NCI-H2196 (cell line): ENCODE measurements at regions not wholly inside any gene's neighbourhood (a gene's known extent, or its start where the extent isn't known, plus 50 kb on each side); places are given as distances from the start of the nearest gene placed in this dataset.
"Not testable (repeated sequence)": the region's sequence is repeated elsewhere in the genome, so short reads cannot be mapped to it uniquely, and the experiment has no call there.

Source experiments
- DNase-seq: peaks from one replicate; lab custom pipeline; 2025; ENCODE audit not compliant: unreplicated experiment; lab: John Stamatoyannopoulos, UW

GRCh38 chr16:86861270-86861858 is 283.0 kb downstream of the FOXL1 start:
- not testable (repeated sequence) for DNase-seq

DNA sequence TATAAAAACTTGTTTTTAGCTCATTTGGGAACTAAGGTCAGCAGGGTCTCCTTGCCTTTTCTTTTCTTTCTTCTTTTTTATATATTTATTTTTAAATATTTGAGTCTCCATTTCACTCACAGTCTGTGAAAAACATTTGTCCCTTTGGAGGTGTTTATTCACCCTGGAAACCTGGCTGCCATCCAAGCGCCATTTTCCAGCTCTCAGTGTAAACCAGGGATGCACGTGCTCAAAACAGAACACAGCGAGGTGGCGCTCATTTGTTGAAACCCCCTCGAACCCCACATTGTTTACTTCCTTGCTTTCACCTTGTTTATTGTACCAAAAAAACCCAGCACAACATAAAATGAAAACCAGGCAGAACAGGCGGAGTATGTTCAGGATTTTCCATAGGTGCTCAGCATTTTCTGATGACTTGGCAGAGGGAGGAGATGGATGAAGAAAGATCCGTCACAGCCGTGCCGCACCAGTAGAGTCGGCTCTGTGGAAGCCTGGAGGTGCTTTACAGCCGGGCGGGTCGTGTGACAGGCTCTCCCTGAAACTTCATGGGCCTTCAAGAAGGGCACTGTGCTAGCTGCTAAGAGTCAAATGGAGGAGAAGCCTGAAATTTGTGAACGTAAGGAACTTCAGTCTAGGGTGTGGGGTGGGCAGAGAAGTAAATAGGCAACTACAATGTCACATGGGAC is 284.4 kb downstream of the FOXL1 start:
- DNase-seq = peak; percentile 20

DNA sequence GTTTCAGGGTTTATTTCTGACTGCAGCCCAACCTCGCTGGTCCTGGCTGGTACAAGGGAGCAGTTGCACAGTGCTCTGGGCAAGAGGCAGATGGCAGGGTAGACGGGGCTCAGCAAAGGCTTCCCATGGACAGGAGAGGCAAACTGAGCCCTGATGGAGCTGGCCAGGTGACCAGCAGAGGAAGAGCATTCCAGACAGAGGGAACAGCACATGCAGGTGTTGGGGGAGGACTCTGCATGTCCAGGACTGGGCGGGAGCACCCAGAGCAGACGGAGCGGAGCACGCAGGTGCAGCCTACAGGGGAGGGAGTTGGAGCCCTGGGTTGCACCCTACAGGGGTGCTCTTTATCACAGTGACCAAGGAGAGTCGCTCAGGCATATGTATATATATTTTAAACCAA is 285.3 kb downstream of the FOXL1 start:
- no peak for DNase-seq

GRCh38 chr16:86864586-86864985 is 286.2 kb downstream of the FOXL1 start:
- DNase-seq = no peak

DNA sequence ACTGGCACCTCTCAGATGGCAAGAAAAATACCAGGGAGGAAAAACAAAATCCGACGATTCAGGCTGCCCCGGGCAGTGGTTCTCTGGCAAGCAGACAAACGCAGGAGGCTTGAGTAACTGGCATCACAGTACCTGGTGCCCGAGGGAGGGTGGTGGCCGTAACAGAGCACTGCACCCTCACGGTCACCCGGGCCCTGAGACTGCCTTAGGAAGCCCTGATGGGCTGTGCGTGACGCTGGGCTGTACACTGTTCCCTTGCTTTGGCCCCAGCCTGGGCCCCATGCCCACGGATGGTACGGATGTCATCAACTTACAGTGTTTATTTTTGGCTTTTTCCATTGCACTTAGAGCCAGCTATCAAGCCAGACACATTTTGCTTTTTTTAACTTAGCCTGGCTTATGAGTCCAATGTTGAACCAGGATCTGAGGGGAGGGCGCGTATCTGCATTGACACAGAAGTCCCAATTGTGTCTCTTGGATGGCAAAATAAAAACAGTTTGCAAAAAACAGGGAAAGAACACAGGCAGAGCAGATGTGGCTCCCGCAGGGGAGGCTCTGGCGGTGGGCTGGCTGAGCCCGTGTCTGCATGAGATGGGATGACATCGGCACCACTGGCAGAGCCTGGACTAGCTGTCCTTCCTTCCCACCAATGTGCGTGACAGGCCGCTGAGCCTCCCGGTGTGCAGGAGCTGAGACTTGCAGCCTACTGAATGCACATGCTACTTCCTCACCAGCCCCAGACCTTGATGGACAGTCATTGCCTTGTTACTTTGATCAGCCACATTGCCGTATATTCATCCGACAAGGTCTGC is 287.7 kb downstream of the FOXL1 start:
- DNase-seq = no peak

DNA sequence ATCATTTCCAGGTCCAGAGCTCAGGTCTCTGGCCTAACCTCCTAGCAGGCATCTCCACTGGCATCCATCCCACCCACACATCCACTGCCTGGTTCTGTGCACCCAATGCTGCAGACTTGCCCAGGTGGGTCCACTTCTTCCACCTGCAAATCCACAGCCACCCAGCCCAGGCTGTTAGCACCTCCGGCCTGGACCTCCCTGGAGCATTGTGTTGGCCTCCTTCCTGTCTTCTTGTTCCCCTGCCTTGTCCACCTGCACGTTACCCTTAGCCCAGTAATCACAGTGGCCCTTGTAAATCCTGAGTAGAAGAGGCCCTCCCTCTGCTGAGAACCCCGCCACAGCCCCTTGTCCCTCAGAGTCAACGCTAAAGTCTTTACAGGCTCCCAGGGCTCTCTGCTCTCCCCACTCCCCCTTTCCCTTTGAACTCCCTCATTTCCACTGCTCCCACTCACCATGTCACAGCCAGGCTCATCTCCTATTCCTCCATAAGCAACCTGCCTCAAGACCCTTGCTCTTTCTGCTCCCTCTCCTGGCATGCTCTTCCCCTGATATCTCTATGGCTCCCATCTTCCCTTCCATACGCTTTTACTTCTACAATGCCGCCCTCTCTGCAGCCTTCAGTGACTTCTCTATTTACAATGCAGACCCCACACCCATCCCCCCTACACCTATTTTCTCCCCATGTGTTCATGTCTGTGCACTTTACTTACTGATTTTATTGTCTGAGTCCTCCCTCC is 288.8 kb downstream of the FOXL1 start:
- DNase-seq = no peak

DNA sequence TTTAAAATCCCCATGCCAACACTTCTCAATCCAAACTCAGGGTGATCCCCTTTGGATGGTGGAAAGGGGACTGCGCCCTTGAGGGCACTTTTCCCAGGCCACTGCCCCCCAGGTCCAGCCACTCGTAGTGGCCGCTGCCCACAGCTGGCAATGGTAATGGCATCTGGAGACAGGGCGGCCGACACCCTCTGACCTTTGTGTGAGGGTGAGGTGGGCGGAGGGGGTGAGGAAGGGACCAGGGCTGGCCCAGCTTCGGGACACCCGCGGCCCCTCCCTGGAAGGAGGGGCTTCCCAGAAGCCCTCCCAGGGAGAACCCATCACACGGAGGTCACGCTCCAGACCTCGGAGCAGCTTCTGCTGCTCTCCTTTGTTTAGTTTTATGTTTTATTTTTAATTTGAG is 289.7 kb downstream of the FOXL1 start:
- DNase-seq = no peak

DNA sequence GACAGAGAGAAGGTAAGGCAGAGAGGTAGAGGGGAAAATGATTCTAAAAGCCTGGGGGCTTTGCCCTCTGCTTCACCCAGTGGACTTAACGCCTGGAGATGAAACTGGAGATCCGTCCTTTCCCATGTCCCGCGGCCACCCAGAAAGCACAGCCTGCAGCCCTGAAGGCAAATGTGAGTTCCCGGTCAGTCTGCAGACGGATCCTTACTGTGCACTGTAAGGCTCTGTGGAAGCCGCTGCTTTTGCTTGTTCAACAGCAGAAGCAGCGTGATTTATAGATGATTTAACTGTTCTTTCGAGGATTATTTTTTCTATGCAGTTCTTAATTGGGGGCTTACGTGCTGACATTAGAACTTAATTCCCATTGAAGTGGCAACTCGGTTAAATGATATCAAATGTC is 290.4 kb downstream of the FOXL1 start:
- no peak for DNase-seq

DNA sequence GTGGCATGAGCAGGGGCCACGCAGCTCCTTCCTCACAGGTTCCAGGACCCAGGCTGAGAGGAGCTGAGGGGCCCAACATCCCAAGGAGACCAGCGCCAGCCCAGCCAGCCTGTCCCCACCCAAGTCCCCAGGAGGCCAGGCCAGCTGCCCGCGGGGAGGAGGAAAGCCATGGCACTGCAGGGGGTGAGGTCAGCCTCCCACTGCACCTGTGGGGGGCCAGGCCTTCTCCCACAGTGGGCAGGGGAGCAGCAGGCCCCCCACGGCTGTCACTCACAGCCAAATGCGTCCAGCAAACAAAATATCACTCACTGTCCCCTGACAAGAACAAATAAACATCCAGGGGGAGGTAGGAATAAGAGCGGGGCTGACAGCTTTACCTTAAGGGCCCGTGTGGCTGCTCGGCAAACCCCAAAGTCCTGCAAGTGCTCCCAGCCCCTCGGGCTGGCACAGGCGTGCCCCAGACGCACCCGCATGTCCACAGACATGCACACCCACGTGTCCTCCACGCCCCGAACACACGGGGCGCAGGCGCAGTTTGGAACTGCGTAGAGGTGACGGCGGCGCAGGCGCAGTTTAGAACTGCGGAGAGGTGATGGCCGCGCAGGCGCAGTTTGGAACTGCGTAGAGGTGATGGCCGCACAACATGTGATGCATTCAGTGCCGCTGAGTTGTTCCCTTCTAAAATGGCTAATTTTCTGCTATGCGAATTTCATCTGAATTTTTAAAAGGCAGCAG is 291.1 kb downstream of the FOXL1 start:
- no peak for DNase-seq

DNA sequence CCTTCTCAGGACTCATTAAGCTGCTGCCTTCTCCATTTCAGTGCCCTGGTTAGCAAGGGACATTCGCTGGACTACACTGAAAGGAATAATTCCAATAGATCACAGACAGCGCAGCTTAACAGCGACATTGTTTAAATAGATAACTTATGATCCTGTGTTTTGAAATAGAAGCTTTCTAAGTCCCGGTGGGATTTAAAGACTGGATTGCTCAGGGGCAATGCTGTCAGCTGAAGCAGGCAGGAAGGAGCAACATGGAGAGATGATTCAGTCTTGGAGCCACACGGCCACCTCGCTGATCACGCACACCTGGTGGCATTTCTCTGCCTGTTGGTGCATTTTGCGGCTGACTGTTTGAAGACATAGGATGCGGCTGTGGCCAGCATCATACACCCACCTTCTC is 292.0 kb downstream of the FOXL1 start:
- DNase-seq = no peak

DNA sequence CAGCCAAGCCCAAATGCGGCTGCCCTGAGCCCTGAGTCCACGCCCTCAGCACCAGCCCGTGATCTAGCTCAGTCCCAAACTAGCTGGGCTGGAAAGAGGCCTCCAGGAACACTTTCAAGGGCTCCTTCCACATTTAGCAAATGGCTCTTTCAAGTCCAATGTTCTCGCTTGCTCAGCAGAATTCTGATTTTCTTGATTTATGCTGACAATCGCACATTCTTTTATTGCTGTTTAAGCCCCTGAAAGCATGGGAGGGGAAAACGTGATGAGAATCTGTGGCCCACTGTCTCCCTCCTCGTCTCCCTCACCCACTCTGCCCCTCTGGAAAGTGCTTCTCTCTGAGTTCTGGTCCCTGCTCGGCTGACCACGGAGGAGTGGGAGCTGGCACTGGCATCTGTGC is 293.8 kb downstream of the FOXL1 start:
- no peak for DNase-seq

GRCh38 chr16:86872833-86873232 is 294.5 kb downstream of the FOXL1 start:
- DNase-seq = no peak

DNA sequence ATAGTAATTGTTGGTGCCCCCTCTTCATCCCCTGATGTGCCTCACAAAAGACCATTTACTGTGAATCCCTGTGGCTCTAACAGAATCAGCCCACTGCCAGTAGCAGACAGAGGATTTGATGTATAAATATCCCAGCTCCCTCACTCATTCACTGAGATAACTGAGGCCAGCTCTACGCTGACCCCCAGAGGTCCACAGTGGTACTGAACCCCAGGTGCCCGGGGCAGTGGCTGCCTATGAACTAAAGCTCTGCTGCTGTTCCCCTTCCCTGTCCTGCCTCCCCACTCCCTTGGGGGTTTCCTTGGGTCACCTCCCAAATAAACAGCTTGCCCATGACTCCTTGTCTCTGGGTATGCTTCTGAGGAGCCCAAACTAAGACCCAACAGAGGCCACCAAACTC is 295.8 kb downstream of the FOXL1 start:
- no peak for DNase-seq

- no peak for DNase-seq
Observed at GRCh38 chr16:86876499-86876898, 298.1 kb downstream of the FOXL1 start.

GRCh38 chr16:86877108-86877507 is 298.8 kb downstream of the FOXL1 start:
- no peak for DNase-seq

DNA sequence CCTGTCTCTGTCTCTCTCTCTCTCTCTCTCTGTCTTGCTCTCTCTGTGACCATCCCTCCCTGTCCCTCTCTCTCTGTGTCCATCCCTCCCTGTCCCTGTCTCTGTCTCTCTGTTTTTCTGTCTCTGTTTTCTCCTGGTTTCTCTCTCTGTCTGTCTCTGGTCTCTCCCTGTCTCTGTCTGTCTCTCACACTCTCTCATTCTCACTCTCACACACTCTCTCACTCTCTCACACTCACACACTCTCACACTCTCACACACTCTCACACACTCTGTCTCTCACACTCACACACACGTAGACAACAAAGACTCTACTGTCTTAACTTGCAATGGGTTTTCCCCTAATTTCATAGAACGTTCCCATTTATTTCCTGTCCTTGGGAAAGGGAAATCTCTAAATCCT is 299.5 kb downstream of the FOXL1 start:
- DNase-seq = no peak

DNA sequence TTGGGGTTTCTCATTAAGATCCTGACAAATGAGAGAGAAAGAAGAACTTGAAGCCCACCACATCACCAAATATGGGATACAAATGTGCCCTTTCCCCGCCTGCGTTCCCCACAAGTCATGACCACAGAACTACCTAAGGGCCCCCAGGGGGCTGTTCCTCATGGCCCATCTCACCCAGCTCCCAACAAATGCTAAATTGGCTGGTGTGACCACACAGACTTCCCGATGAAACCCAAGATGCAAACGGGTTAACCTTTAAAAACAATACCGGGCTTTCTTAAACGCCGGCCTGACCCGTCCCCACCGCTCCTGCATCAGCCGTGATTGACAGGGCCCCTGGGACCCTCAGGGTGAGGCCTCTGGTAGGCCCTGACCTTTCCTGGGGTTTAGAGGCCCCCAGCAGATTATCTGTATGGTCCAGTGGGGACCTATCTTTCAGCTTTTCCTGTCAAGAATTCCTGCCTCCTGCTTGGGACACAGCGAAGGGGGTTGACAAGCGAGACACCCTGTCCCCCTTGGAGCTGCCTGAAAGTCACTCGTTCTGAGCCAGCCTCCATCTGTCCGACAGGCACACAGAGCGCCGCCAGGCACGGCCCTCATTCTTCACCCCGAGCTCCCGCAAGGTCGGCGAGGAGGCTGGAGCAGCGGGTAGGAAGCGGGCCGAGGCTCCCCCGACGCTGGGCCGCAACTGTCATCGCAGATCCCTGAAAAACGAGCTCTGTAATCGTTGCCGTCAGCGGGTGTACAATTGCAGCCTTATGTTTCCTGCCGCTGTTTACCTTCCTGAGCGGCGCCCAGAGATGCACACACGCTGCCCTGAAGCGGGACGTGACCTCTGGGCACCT is 300.1 kb downstream of the FOXL1 start:
- DNase-seq = no peak

DNA sequence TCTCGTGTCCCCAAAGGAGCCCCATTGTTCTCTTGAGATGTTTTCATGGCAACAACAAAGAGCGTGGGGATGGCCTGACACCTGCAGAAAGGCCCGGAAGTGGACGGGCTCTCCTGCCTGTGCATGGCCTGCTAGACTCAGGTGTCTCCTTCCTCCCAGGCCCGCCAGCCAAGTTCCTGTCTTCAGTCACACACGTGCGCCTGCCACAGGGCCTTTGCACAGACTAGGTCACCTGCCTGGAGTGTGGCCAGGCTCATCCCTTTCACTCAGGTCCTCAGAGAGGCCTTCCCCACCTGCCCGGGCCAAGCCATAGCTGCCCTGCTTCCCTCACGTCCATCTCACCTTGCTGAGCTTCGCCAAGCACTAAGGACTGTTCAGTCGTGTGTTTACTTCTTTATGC is 300.9 kb downstream of the FOXL1 start:
- DNase-seq = no peak

DNA sequence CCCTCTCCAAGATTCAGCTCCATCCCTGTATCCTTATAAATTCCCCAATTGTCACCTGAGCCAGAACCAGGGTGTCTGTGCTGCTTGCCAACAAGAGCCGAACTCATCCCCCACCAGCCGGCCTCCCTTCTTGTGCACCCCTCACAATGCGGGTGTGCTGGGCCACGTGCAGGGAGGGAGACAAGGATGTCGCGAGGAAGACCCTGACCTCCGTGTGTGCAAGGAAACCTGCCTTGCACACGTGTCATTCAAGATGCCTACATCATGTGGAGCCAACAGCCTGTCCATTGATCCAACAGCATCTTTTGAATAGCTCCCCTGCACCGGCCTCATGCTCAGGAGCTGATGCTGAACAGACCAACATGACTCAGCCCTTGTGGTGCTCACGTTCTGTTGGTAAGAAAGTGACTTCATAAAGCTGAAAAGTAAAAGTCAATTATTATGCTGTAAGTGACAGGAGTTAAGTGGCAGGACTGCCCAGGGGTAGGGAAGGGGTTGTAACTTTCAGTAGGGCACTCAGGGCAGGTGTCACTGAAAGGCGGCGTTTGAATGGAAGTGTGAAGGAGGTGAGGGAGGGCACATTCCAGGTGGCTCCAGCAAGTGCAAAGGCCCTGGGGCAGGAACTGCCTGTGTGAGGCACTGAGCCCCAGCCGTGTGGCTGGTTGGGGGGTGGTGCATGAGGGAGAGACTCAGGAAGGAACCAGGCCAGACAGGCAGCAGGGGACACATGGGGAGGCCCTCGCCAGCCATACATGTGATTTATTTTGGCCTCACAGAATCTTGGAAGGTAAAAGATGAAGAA is 302.2 kb downstream of the FOXL1 start:
- DNase-seq = no peak
